SIG-M5 treated with dmso at 0.1 percent for 504 hours (cell line): ENCODE measurements at regions not wholly inside any gene's neighbourhood (a gene's known extent, or its start where the extent isn't known, plus 50 kb on each side); places are given as distances from the start of the nearest gene placed in this dataset.
"Not testable (repeated sequence)": the region's sequence is repeated elsewhere in the genome, so short reads cannot be mapped to it uniquely, and the experiment has no call there.

ENCODE experiments used
- DNase-seq: peaks from one replicate; lab custom pipeline; 2025; ENCODE audit not compliant: unreplicated experiment; lab: John Stamatoyannopoulos, UW

DNA sequence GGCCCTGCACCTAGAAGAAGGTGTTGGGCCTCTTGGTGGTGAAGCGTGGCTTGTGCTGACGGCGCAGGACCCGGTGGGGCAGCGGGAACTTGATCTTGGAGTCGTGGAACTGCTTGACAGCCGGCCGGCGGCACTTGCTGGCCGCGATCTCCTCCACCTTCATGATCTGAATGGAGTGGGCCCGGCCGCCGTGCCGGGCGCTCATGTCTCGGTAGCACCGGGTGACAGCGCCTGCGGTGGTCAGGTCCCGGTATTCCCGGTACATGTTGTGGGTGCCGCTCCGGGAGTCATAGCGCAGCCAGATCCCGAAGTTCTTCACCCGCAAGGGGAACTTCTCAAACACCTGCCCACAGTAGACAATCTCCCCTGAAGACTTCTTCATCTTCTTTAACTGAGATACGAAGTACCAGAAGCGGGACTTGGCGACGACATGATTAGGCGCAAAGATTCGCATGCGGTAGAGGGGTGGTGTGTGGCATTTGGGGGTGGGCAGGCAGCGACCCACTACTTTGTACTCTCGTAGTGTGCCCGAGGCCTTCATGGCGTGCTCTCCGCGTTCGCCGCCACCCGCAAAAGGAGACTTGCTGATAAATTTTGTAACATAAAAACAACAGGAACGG lies 92.1 kb upstream of the MSH6 start:
- DNase-seq = not testable (repeated sequence)

GRCh38 chr2:47690132-47690531 lies 92.8 kb upstream of the MSH6 start:
- DNase-seq = no peak

DNA sequence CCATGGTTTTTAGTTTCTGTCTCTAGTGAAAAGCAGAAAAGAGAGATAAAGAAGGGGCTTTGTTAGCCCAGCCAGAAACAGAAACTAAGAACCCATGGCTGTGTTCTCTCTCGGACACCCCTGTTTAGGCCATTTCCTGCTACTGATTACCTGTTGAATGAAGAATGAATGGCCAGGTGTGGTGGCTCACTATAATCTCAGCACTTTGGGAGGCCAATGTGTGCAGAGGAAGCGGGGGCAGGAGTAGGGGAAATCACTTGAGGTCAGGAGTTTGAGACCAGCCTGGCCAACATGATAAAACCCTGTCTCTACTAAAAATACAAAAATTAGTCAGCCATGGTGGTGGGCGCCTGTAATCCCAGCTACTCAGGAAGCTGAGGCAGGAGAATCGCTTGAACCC lies 93.8 kb upstream of the MSH6 start:
- DNase-seq = not testable (repeated sequence)

DNA sequence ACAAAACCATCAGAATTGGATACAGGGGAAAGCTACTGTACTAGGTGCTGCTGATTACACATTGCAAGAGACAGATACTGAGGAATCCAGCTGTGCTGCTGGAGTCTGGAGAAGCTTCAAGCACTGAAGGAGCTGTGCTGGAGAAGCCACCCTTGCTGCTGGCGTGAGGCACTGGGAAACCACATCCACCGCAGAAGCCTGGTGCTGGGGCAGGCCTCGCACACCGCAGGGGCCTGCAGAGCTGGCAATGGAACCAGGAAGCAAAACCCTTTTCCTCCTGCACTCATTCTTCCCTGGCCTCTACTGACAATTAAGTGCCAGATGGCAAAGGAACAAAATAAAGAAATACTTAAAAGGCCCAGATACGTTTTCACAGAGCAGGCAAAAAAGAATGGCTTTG lies 94.4 kb upstream of the MSH6 start:
- DNase-seq = no peak

GRCh38 chr2:47687856-47688255 lies 95.1 kb upstream of the MSH6 start:
- no peak for DNase-seq

DNA sequence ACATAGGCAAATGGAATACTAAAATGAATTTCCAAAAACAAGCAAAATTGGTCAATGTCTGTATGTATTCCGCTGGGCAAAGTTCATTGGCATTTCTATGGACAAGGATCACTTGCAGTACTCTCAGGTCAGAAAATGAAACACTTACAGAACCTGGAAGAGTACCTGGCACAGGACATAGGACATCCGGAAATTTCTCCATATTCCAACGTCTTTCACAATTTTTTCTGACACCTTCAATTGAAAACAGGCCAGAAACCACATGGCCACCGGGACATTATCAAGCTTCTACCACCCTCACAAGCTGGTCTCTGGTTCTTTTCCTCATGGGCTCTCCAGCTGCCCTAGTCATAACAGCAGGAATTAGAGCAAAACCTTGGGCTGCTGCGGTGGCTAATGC lies 96.9 kb upstream of the MSH6 start:
- no peak for DNase-seq

DNA sequence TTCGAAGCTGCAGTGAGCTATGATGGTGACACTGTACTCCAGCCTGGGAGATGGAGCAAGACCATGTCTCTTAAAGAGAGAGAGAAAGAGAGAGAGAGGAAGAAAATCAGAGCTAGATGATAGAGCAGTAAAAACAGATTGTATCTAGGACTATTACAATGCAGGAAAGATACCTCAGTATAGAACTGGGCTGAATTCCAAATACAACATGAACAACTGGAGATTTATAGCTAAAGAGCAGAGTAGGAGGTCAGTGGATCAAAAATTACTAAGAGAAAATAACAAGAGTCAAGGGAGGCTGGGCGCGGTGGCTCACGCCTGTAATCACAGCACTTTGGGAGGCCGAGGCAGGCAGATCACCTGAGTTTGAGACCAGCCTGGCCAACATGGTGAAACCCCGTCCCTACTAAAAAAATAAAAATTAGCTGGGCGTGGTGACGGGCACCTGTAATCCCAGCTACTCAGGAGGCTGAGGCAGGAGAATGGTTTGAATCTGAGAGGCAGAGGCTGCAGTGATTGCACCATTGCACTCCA lies 100.7 kb upstream of the MSH6 start:
- no peak for DNase-seq

DNA sequence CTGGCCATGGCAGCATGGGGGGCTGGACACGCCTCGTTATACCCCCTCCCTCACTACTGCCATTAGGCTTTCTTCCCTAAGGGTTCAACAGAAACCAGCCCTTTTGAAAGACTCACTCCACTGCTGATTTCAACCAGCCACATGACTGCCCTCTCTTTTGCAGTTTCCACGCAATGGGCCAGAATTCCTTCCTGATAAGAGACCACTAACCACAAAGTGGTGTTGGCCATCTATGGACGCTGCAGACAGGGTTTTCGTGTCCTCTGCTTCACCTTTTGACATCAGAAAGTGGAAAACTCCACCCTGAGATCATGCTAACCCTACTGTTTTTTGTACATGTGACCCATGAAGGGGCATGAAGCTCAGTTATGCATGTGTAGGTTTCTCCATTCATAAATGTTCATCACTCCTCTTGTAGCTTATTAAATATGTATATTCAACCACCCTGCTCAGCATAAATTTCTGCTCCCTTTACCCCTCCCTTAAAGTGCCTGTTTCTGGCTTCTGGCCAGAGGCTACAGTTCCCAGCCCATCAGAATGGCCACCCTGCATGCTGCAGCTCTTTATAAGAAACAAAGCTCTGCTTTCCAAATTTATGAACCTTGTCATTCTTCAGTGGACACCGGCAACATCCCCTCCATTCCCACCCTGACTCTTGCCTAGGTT lies 105.6 kb upstream of the KCNK12 start:
- DNase-seq = no peak

- no peak for DNase-seq
Observed at GRCh38 chr2:47675196-47675825, 104.5 kb upstream of the KCNK12 start.

GRCh38 chr2:47666332-47666731 lies 95.5 kb upstream of the KCNK12 start:
- DNase-seq = no peak

DNA sequence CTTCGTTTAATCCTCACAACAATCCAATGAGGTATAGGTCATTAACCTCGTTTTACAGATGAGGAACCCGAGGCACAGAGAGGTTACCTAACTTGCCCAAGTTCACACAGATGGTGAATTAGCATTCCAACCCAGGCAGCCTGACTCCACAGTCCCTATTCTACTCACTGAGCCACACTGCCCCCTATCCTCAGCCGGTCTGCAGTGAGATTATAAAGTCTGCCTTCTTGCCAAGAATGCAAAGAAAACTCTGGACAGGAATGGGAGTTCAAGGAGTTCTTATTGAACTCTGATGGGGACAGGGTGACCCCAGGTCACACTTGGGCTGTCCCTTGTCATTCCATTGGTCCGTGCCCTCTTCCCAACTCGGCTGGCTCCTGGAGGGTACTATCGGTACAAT lies 94.0 kb upstream of the KCNK12 start:
- peak; percentile 39 for DNase-seq

- no peak for DNase-seq
Observed at GRCh38 chr2:47662552-47662951, 91.8 kb upstream of the KCNK12 start.

- DNase-seq = no peak
Observed at GRCh38 chr2:47661310-47661709, 90.5 kb upstream of the KCNK12 start.

- DNase-seq = no peak
Observed at GRCh38 chr2:47660168-47660567, 89.4 kb upstream of the KCNK12 start.

DNA sequence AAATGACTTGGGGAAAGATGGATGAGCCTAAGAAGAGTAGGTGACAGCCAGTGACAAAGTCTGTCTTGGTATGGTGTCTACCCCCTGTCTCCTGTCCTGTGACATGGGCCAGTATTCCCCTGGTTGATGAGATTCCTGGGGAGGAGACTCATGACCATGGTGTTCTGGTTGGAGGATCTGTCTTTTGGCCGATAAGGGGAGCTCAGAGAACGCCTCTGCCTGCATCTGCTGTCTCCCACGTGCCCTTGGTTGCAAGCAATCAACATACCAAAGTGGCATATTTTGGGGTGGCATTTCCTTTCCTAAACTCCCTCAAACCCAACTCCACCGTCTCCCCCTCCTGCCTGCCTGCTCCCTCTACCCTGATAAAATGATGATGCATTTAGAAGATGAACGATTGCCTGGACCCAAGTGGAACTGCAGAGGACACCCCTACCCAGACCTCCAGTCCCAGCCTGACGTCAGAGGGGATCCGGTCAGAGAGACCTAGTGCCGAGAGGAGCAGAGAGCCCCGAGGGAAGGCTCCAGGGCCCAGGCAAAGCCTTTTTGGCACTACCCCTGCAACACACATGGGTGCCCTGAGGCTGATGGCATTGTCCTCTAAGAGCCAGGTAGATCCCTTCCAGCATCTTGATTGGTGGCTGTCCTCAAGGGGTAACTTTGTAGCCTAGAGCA lies 88.0 kb upstream of the KCNK12 start:
- no peak for DNase-seq

GRCh38 chr2:47657886-47658489 lies 87.2 kb upstream of the KCNK12 start:
- no peak for DNase-seq

- DNase-seq = no peak
Observed at GRCh38 chr2:47656715-47657600, 86.2 kb upstream of the KCNK12 start.

DNA sequence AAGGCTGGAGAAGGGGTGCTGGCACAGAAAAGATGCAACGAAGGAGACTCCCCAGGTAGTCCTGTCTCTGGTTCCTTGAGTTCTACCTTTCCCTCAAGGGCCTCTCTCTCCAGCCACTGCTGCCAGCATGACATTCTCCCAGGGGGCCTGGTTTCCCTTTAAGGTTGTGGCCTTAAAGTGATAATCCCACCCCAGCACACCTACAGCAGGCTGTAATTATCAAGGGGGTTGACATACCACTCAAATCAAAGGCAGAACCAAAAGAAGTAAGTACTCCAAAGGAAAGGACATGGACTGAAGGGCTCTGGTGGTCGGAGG lies 84.7 kb upstream of the KCNK12 start:
- DNase-seq = no peak

GRCh38 chr2:47654790-47655562 lies 84.2 kb upstream of the KCNK12 start:
- no peak for DNase-seq
